Epithelial cell of esophagus (primary cell): ENCODE measurements at regions not wholly inside any gene's neighbourhood (a gene's known extent, or its start where the extent isn't known, plus 50 kb on each side); places are given as distances from the start of the nearest gene placed in this dataset.
A peak's percentile ranks its signal among the peaks of the same experiment; 100 is the strongest.
"Not testable (repeated sequence)": the region's sequence is repeated elsewhere in the genome, so short reads cannot be mapped to it uniquely, and the experiment has no call there.

Experiments used
- DNase-seq: peaks from one replicate; pipeline ENCODE4 v3.0.0; 2010; ENCODE audit warnings: low read depth
- H3K4me3 ChIP-seq: 2 replicates; pipeline ENCODE4 v1.5.1; 2011; ENCODE audit warnings: mild to moderate bottlenecking, low read length, control low read depth
- CTCF ChIP-seq: IDR thresholded peaks from 2 replicates; pipeline ENCODE4 v1.5.1; 2011; ENCODE audit warnings: low read depth, mild to moderate bottlenecking, low read length, control low read depth, inconsistent platforms; ENCODE audit not compliant: insufficient read depth; ENCODE audit errors: missing control alignments

DNA sequence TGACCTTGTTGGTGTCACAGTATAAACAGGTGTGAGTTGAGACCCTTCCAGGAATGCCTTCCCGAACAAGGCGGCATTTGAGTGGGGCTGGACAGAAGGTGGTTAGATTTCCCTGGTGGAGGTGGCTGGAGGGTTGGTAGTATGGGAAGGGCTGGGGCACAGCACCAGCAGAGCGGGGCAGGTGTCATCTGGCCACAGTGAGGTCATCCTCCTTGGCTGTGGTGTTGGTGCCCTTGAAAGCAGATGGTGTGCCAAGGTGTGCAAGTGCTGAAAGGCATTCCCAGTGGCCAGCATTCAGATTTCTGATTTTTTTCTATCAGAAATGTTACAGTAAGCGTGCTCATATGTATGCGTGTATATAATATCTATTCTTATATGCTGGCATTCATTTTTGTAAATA is 126.6 kb downstream of the LAT start:
- DNase-seq: no peak
- TF ChIP-seq CTCF: no peak
- no peak overlapping the region for H3K4me3 ChIP-seq

DNA sequence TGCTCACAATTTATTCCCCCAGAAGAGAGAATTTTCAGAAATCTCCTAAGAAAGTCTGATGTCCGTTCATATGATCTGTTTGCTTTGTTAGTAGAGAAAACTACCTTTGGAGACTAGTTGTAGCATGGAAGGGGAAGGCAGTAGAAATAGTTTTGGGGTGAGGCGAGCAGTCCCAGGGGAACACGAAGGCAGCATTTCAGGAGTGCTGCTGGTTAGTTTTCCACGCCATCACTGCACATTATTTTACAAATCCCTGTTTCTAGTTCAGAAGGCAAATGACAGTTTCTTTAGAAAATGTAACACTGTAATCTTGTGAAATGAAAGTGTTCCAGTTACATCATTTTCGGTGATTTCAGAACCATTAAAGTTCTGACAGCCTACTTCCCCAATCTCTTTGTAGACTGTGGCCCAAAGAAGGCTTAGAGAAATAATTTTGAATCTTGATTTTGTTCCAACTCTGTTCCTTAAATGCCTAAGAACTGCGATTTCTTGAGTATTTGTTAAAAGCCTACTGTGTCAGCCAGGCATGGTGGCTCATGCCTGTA is 123.8 kb downstream of the LAT start:
- not testable (repeated sequence) for DNase-seq, H3K4me3 ChIP-seq

GRCh38 chr16:29107299-29107698 is 122.4 kb downstream of the LAT start:
- no peak for TF ChIP-seq CTCF
- no peak overlapping the region for H3K4me3 ChIP-seq
- no peak for DNase-seq

- not testable (repeated sequence) for H3K4me3 ChIP-seq, DNase-seq
These were observed 121.5 kb downstream of the LAT start for GRCh38 chr16:29106259-29106908.

DNA sequence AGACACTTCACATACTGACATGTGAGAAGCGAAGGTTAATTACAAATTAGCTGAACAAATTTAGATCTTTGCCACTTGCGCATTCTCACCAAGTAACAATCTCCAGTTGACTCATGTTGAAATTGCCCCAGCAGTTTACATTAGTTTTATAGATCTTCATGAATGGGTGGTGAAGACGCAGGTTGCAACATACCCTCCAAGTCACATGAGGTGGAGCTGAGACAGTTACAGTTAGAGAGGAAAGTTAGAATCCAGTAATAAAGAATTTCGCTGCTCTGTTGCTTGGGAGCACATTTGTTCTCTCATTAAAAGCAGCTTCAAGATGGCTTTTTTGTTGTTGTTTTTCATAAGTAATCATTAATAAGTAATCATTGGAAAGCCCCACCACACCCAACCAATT is 119.7 kb downstream of the LAT start:
- DNase-seq, H3K4me3 ChIP-seq: not testable (repeated sequence)

GRCh38 chr16:29097965-29098364 is 113.1 kb downstream of the LAT start:
- H3K4me3 ChIP-seq, DNase-seq: not testable (repeated sequence)

DNA sequence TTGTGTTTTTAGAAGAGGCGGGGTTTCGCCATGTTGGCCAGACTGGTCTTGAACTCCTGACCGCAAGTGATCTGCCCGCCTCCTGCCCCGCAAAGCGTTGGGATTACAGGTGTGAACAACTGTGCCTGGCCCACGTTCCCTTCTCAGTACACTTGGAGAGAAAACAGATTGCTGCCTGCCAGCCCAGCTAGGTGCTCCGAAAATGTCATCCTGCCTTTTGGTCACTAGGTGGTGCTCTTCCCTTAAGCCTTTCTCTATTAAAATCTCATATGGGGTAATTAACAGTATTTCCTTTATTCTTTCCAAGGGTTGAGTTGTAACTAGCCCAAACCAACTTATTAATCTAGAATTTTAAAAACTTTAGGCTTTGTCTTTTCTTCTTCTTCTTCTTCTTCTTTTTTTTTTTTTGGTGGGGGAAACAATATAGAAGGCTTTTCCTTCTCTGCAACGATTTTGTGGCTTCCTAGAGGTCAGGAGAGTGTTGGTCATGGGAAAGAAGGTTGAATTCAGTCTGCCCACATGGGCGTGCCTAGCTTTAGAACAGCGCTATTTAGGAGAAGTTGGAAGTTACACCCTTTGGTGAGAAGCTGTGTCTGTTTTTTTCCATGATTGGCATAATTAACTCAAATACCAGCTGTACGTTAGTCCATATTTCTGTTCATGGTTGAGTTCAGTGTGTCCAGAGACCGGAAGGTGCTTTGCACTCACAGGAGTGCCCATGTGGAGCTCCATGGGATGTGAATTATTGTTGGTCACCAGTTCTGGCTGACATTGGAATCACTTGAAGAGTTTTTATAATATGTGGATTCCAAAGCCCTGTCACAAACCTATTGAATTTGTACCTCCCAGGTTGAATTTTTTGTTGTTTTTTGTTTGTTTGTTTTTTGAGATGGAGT is 110.1 kb downstream of the LAT start:
- DNase-seq: not testable (repeated sequence)

GRCh38 chr16:29094325-29094724 is 109.5 kb downstream of the LAT start:
- H3K4me3 ChIP-seq, DNase-seq: not testable (repeated sequence)

More for the DNA sequence above, 110.1 kb downstream of the LAT start:
- not testable (repeated sequence) for H3K4me3 ChIP-seq

- not testable (repeated sequence) for DNase-seq, H3K4me3 ChIP-seq
These were observed 104.8 kb downstream of the LAT start for GRCh38 chr16:29089679-29090078.

DNA sequence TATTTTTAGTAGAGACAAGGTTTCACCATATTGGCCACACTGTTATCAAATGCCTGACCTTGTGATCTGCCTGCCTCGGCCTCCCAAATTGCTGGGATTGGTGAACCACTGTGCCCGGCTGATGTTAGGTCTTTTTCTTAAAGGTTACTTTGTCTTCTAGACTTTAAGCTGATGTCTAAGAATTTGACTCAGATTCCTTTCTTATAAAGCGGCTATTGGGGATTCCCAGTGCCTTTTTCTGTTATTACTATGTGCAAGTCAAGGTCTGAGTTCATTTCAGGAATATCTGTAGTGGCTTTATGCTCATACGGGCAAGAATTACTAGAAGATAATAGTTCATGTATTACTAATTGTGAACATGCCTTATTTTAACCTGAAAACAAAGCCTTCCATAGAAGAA is 102.8 kb downstream of the LAT start:
- not testable (repeated sequence) for DNase-seq, H3K4me3 ChIP-seq

GRCh38 chr16:29081829-29082639 is 97.2 kb downstream of the LAT start:
- not testable (repeated sequence) for H3K4me3 ChIP-seq, DNase-seq

DNA sequence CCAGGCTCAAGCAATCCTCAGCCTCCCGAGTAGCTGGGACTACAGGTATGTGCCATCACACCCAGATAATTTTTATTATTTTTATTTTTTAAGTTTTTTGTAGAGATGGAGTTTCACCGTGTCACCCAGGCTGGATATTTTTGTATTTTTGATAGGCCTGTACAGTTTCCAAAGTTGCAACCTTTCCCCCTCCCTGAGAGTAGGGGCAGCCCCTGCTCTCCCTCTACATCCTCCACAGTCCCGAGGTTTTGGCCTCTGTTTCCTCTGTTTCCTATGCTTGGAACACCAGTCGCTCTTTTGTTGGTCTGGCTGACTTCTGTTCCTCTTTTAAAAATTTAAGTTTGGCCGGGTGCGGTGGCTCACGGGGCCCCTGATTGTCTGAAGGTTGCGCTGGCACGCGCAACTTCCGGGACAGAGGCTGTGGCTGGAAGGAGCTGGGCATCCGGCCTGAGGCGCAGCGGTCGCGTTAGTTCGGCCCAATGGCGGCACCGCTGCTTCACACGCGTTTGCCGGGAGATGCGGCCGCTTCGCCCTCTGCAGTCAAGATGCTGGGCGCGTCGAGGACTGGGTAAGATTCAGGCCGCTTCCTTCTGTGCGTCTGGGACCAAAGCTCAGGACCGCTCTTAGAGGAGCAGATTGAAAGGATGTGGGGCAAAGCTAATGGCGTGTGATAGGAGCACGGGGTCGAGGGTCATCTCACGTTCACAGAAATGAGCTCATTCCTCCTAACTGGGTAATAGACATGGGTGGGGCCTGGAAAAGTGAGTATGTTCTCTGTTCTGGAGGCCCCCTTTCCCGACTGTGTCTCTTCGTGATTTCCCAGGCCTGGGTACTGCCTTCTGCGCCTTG is 89.9 kb downstream of the LAT start:
- H3K4me3 ChIP-seq: not testable (repeated sequence)
- peak; percentile 1 for DNase-seq

DNA sequence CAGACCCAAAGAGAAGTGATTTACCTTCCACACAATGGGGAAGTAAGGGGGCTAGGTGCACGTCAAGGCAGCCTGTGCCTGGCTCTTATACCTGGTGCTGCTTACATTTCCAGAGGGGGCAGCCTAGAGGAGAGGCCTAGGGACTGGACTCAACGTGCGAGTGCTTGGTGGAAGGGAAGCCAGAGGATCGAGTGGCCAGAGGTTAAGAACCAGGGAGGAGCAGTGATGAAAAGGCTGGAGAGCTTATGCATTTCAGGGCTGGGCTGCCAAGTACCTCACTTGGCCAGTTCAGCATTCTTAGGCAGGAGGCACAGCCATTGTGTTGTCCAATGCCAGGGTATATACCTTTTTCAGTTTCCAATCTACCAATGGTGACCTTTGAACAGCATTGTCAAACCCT is 77.4 kb downstream of the LAT start:
- not testable (repeated sequence) for DNase-seq, H3K4me3 ChIP-seq

GRCh38 chr16:29061467-29061921 is 76.6 kb downstream of the LAT start:
- DNase-seq, H3K4me3 ChIP-seq: not testable (repeated sequence)

DNA sequence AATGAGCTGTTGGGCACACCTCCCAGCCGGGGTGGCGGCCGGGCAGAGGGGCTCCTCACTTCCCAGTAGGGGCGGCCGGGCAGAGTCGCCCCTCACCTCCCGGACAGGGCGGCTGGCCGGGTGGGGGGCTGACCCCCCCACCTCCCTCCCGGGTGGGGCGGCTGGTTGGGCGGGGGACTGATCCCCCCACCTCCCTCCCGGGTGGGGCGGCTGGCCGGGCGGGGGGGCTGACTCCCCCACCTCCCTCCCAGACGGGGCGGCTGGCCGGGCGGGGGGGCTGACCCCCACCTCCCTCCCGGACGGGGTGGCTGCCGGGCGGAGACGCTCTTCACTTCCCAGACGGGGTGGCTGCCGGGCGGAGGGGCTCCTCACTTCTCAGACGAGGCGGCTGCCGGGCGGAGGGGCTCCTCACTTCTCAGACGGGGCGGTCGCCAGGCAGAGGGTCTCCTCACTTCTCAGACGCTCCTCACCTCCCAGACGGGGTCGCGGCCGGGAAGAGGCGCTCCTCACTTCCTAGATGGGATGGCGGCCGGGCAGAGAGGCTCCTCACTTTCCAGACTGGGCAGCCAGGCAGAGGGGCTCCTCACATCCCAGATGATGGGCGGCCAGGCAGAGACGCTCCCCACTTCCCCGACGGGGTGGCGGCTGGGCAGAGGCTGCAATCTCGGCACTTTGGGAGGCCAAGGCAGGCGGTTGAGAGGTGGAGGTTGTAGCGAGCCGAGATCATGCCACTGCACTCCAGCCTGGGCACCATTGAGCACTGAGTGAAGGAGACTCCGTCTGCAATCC is 75.4 kb downstream of the LAT start:
- DNase-seq, H3K4me3 ChIP-seq: not testable (repeated sequence)
